LHCN-M2 (cell line): ENCODE measurements at regions not wholly inside any gene's neighbourhood (a gene's known extent, or its start where the extent isn't known, plus 50 kb on each side); places are given as distances from the start of the nearest gene placed in this dataset.
"Not testable (repeated sequence)": the region's sequence is repeated elsewhere in the genome, so short reads cannot be mapped to it uniquely, and the experiment has no call there.

ENCODE experiments used
- DNase-seq: peaks from one replicate; pipeline ENCODE4 v3.0.0-alpha.2; 2012; ENCODE audit warnings: low read depth

DNA sequence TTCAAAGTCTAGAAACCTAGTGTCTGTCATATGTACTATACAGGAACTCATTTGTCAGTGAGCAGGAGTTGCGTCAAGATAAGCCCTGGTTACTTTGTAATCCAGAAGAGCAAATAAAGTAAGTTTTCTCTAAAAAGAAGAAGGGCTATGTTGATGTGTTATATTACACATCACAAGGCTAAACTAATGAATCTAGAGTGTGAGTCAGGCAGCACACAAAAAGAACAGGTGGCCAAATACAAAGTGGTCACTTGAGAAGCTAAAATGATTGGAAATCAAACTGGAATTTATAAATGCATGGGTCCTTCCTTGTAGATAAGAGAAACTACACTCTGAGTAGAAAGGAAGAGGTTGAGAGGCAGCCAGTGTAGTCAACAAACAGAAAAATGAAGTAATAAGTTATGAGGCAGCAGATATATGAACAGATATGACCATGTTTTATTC is 771.6 kb downstream of the DIPK2A start:
- peak; percentile 73 for DNase-seq

DNA sequence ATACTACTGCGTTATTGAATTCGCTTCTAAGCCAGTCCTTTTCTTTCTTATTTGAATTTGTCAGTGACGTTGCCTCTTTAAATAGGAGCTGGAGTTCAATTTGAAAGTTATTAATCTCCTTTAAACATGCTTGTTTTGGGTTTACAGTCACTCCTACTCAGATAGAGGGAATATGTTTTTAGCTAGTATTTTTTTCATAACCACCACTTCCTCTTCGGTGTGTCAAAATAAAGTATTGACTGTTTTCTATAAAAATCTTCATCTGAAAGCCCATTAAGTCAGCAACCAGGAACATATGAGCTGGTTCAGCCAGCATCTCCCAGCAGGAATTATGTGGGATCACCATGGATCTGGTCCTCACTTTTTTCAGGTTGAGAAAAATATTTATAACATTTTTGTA is 772.9 kb downstream of the DIPK2A start:
- no peak for DNase-seq

- DNase-seq, result no peak
These were observed 775.0 kb downstream of the DIPK2A start for GRCh38 chr3:144746631-144747030.

DNA sequence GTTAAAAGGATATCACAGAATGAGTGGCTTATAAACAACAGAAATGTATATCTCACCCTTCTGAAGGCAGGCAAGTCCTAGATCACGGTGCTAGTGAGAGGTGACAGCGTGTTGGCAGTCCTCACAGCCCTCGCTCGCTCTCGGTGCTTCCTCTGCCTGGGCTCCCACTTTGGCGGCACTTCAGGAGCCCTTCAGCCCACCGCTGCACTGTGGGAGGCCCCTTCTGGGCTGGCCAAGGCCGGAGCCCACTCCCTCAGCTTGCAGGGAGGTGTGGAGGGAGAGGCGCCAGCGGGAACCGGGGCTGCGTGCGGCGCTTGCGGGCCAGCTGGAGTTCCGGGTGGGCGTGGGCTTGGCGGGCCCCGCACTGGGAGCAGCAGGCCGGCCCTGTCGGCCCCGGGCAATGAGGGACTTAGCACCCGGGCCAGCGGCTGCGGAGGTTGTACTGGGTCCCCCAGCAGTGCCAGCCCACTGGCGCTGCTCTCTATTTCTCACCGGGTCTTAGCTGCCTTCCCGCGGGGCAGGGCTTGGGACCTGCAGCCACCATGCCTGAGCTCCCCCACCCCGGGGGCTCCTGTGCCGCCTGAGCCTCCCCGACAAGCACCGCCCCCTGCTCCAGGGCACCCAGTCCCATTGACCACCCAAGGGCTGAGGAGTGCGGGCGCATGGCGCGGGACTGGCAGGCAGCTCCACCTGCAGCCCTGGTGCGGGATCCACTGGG is 778.1 kb downstream of the DIPK2A start:
- not testable (repeated sequence) for DNase-seq

GRCh38 chr3:144754076-144754783 is 782.6 kb downstream of the DIPK2A start:
- DNase-seq, result peak; percentile 75

- no peak for DNase-seq
These were observed 785.2 kb downstream of the DIPK2A start for GRCh38 chr3:144756704-144757440.

GRCh38 chr3:144760831-144761230 is 789.2 kb downstream of the DIPK2A start:
- no peak for DNase-seq

GRCh38 chr3:144762091-144762490 is 790.5 kb downstream of the DIPK2A start:
- DNase-seq, result no peak

GRCh38 chr3:144763878-144764454 is 792.3 kb downstream of the DIPK2A start:
- DNase-seq, result no peak

DNA sequence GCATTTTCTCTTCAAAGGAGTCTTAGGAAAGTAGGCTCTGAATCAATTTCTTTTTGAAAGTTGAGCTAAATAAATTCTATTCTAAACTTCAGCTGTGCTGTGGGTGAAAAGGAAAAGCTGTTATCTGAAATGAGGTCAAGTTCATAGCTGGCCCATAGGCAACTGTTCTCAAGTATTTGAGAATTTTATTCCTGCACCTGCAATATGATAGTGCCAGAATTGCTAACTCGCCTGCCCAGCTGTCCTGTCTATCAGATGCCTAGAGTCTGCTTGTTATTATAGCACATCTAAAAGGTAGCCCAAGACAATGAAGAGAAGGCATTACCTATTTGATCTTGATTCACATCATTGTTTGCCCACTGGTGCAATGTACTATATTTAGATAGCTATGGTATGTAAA is 798.7 kb downstream of the DIPK2A start:
- DNase-seq, result peak; percentile 74

DNA sequence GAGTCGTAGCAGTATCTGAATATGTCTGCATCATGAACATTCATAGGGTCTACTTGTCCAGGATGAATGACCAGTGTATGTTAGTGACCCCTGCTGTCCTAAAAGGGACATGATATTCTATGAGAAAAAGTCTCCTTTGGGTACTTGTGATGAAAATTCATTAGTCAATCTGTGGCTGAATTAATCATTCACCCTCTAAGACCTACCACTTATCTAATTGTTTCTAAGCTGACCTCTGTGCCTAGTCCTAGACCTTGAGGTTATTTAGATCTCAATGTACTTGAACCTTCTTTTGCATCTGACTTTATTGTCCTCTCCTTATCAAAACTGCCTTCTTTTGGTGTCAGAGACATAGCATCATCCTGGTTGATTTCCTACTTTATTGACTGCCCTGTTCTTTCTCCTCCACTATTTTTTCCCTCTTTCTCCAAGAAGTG is 799.3 kb downstream of the DIPK2A start:
- DNase-seq, result peak; percentile 68

DNA sequence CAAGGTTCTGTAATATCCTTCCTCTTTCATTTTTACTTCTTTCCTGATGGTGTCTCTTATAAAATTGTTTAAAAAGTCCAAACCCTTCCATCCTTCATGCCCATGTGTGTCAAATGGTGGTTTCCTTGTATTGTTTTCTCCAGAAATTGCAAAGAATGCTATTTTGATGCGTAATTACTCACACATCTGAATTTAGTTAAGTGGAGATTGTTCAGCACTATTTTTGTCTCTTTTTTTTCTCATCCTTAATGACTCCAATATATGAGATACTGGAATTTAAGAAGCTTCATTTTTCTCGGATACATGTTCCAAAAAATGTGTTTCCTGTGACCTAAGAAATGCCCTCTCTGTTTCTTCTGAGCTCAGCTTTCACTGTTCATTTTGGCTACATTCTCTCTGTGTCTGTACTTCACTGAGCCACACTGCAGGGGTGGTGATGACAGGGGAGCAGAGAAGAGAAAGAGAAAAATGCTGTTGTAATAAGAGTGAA is 799.8 kb downstream of the DIPK2A start:
- DNase-seq, result no peak

DNA sequence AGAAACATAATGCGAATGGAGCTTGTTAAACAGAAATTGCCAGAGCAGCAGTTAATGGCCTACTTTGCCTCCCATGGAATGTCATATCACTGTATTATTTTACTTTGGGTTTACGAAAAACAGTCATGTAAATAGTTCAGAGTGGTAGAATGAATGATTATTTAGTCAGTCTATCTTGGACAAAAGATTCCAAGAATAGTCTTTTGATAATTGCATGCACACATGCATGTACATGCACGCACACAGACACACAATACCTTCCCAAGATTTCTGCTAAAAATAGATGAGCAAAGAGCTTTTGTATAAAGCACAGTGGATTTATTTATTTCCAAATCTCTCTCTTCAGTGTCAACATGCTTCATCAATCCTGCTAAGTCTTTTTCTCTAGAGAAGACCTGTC is 800.7 kb downstream of the DIPK2A start:
- no peak for DNase-seq

- DNase-seq, result no peak
These were observed 801.7 kb downstream of the DIPK2A start for GRCh38 chr3:144773350-144773749.

DNA sequence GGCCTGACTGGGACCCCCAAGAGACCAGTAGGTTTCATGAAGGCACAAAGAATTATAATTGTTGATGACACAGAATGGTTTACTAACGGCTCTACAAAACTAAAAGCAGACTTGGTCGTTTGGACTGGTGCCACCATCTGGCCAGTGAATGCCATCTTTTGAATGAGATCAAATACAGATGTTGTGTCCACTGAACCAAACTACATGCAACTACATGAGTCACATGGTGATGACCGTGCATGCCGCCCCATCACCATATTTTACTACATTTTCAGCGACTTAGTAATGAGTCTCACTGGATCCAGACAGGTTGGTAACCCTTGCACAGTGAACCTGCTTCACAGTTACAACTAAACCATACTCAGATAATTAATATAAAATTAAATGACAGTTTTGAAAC is 803.3 kb downstream of the DIPK2A start:
- DNase-seq, result peak; percentile 20

DNA sequence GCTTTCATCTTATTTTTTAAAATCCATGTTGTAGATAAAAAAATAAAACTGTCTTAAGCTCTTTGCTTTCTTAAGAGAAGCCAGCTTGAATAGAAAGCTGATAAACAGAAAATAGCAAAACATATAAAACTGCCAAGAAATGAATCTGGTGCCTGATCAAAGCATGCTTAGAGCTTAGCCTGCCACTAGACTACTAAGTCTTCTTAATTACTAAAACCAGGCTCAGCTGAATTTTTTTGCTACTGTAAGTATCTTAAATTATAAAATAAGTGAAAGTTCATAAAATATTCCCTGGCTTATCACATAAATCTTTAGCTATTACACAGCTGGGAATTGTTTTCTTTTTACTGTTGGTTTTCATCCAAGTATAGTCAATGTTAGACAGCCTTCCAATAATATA is 803.9 kb downstream of the DIPK2A start:
- no peak for DNase-seq

- no peak for DNase-seq
These were observed 806.3 kb downstream of the DIPK2A start for GRCh38 chr3:144777906-144778305.

DNA sequence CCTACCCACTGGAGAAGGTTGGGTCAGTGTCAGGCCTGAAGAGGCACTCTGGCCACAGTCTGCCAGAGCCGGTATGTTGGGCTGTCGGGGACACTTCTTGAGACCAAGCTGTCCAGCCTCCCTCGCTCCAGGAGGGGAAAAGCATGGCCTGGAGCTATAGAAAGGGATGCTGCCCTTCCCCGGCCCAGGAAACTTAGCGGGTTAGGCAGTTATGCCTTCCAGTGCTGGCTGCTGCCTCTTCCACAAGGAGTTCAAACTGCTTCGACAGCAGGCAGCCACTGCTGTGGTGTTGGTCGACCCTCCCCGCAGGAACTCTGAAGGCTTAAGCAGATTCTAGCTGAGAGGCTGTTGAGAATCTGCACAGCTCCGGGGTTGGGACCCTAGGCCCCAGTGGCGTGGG is 819.4 kb downstream of the DIPK2A start:
- DNase-seq, result no peak

- no peak for DNase-seq
These were observed 830.3 kb downstream of the DIPK2A start for GRCh38 chr3:144801890-144802289.

DNA sequence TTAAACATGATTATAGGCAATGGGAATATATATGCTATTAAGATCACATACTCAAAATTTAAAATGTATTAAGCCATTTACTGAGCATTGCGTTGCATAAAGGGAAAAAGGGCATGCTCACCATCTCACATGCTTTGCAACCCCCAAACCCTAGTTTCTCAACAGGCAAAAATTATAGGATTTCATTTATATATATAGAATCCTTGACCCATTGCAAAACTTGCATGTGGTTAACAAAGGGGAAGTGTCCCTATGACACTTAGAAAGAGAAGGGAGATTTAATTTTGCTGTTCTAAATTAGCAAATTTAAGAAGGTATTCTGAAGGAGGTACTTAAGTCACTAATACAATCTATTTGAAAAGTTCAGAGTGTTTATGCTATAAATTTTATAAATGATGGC is 837.8 kb downstream of the DIPK2A start:
- no peak for DNase-seq

GRCh38 chr3:144810160-144810559 is 838.5 kb downstream of the DIPK2A start:
- DNase-seq, result peak; percentile 77

GRCh38 chr3:144815655-144816054 is 844.0 kb downstream of the DIPK2A start:
- no peak for DNase-seq
